MM.1S (cell line): ENCODE measurements at regions not wholly inside any gene's neighbourhood (a gene's known extent, or its start where the extent isn't known, plus 50 kb on each side); places are given as distances from the start of the nearest gene placed in this dataset.

ENCODE experiments used
- DNase-seq: peaks from one replicate; pipeline ENCODE4 v3.0.0-alpha.2; 2015
- H2AFZ ChIP-seq: fragments of 300-600 bp; sonication (generic); 2 replicates; pipeline ENCODE4 v1.6.0; 2016; ENCODE audit warnings: antibody characterized with exemption, low read length
- H3F3A ChIP-seq: fragments of 300-600 bp; sonication (generic); 2 replicates; pipeline ENCODE4 v1.6.1; 2016; ENCODE audit warnings: mild to moderate bottlenecking, antibody characterized with exemption, low read length, moderate library complexity, mixed read lengths; ENCODE audit not compliant: insufficient read depth
- H3K27ac ChIP-seq: fragments of 300-600 bp; sonication (generic); 2 replicates; pipeline ENCODE4 v1.5.1; 2016; ENCODE audit warnings: mild to moderate bottlenecking, low read length
- H3K27me3 ChIP-seq: fragments of 300-600 bp; sonication (generic); replicated peaks from 2 replicates; pipeline ENCODE4 v1.6.0; 2016; ENCODE audit warnings: low read length; ENCODE audit not compliant: insufficient read depth
- H3K36me3 ChIP-seq: fragments of 300-600 bp; sonication (generic); replicated peaks from 2 replicates; pipeline ENCODE4 v1.6.1; 2016; ENCODE audit warnings: mild to moderate bottlenecking, low read length, mixed read lengths; ENCODE audit not compliant: insufficient read depth
- H3K4me1 ChIP-seq: fragments of 300-600 bp; sonication (generic); 2 replicates; pipeline ENCODE4 v1.6.1; 2016; ENCODE audit warnings: low read length, mixed read lengths
- H3K4me2 ChIP-seq: fragments of 300-600 bp; sonication (generic); 2 replicates; pipeline ENCODE4 v1.6.0; 2016; ENCODE audit warnings: low read depth, low read length
- H3K4me3 ChIP-seq: fragments of 300-600 bp; sonication (generic); 2 replicates; pipeline ENCODE4 v1.5.1; 2016; ENCODE audit warnings: low read length, mixed read lengths
- H3K79me2 ChIP-seq: fragments of 300-600 bp; sonication (generic); 2 replicates; pipeline ENCODE4 v1.6.1; 2016; ENCODE audit warnings: mixed run types, low read length, mixed read lengths
- H3K9ac ChIP-seq: fragments of 300-600 bp; sonication (generic); 2 replicates; pipeline ENCODE4 v1.6.1; 2016; ENCODE audit warnings: low read length, mixed read lengths
- H3K9me2 ChIP-seq: fragments of 300-600 bp; sonication (generic); replicated peaks from 2 replicates; pipeline ENCODE4 v1.6.1; 2016; ENCODE audit warnings: mild to moderate bottlenecking, low read length, mixed read lengths; ENCODE audit not compliant: insufficient read depth
- H3K9me3 ChIP-seq: fragments of 300-600 bp; sonication (generic); replicated peaks from 2 replicates; pipeline ENCODE4 v1.6.1; 2016; ENCODE audit warnings: mild to moderate bottlenecking, low read length, mixed read lengths; ENCODE audit not compliant: insufficient read depth
- H4K20me1 ChIP-seq: fragments of 300-600 bp; sonication (generic); 2 replicates; pipeline ENCODE4 v1.6.1; 2016; ENCODE audit warnings: mild to moderate bottlenecking, low read length, moderate library complexity, mixed read lengths; ENCODE audit not compliant: insufficient read depth
- EZH2 ChIP-seq: fragments of 300-600 bp; sonication (generic); optimal IDR thresholded peaks from 2 replicates; pipeline ENCODE3; 2017; ENCODE audit warnings: low read depth, mild to moderate bottlenecking, antibody characterized with exemption, low read length, mixed read lengths
- EZH2phosphoT487 ChIP-seq: fragments of 300-600 bp; sonication (generic); IDR thresholded peaks from 2 replicates; pipeline ENCODE4 v1.6.1; 2018; ENCODE audit warnings: antibody characterized with exemption, low read length
- TF ChIP-seq, protein P1 (sequence below): fragments of 300-600 bp; sonication (generic); IDR thresholded peaks from 2 replicates; pipeline ENCODE4 v1.5.1; 2016; ENCODE audit warnings: antibody characterized with exemption, low read length, mixed read lengths

DNA sequence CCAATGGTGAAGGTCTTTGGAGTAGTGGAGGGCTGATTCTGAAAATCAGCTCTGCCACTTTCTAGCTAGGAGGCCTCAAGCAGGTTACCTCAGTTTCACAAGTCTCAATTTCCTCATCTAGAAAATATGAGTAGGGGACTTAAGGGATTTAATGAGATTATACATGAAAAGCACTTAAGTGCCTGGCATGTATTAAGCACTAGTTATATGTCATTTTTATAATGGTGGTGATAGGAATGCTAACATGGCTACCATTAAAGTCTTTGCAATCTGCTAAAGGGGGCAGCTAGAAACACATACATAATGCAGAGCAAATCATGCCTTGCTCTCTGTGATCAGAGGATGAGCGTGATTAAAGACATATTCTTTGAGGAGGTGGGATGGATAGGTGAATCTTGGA is 640.9 kb upstream of the ZEB2 start:
- H3K4me2 ChIP-seq, result no peak overlapping the region
- TF ChIP-seq EZH2phosphoT487, result no peak
- no peak for TF ChIP-seq EZH2
- TF ChIP-seq, protein P1, sequence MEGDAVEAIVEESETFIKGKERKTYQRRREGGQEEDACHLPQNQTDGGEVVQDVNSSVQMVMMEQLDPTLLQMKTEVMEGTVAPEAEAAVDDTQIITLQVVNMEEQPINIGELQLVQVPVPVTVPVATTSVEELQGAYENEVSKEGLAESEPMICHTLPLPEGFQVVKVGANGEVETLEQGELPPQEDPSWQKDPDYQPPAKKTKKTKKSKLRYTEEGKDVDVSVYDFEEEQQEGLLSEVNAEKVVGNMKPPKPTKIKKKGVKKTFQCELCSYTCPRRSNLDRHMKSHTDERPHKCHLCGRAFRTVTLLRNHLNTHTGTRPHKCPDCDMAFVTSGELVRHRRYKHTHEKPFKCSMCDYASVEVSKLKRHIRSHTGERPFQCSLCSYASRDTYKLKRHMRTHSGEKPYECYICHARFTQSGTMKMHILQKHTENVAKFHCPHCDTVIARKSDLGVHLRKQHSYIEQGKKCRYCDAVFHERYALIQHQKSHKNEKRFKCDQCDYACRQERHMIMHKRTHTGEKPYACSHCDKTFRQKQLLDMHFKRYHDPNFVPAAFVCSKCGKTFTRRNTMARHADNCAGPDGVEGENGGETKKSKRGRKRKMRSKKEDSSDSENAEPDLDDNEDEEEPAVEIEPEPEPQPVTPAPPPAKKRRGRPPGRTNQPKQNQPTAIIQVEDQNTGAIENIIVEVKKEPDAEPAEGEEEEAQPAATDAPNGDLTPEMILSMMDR, result no peak

GRCh38 chr2:145159676-145160075 is 639.8 kb upstream of the ZEB2 start:
- H3K27ac ChIP-seq, result no peak overlapping the region
- H3K4me3 ChIP-seq, result no peak overlapping the region
- no peaks in the 10 kb centered on the region for H3K79me2 ChIP-seq
- no peaks in the 10 kb centered on the region for H3K36me3 ChIP-seq
- H3K9me2 ChIP-seq, result no peaks in the 10 kb centered on the region
- H3K4me1 ChIP-seq, result no peaks in the 10 kb centered on the region
- no peak overlapping the region for H3K9ac ChIP-seq
- H4K20me1 ChIP-seq, result no peaks in the 10 kb centered on the region
- no peak overlapping the region for H2AFZ ChIP-seq
- no peak overlapping the region for H3K4me2 ChIP-seq
- no peaks in the 10 kb centered on the region for H3F3A ChIP-seq
- no peaks in the 10 kb centered on the region for H3K27me3 ChIP-seq
- TF ChIP-seq, protein P1, result no peak
- TF ChIP-seq EZH2phosphoT487, result no peak
- no peak for TF ChIP-seq EZH2
- no peak for DNase-seq
- no peaks in the 10 kb centered on the region for H3K9me3 ChIP-seq

More for the DNA sequence above, 640.9 kb upstream of the ZEB2 start:
- DNase-seq, result no peak
- Histone ChIP-seq H3K9ac (no peak overlapping the region), H2AFZ (no peak overlapping the region), H3K4me3 (no peak overlapping the region), H3K27me3 (no peaks in the 10 kb centered on the region), H3K9me3 (no peaks in the 10 kb centered on the region), H3F3A (no peaks in the 10 kb centered on the region), H3K4me1 (no peaks in the 10 kb centered on the region), H3K79me2 (no peaks in the 10 kb centered on the region), H3K27ac (no peak overlapping the region), H3K36me3 (no peaks in the 10 kb centered on the region), H4K20me1 (no peaks in the 10 kb centered on the region), H3K9me2 (no peaks in the 10 kb centered on the region)

DNA sequence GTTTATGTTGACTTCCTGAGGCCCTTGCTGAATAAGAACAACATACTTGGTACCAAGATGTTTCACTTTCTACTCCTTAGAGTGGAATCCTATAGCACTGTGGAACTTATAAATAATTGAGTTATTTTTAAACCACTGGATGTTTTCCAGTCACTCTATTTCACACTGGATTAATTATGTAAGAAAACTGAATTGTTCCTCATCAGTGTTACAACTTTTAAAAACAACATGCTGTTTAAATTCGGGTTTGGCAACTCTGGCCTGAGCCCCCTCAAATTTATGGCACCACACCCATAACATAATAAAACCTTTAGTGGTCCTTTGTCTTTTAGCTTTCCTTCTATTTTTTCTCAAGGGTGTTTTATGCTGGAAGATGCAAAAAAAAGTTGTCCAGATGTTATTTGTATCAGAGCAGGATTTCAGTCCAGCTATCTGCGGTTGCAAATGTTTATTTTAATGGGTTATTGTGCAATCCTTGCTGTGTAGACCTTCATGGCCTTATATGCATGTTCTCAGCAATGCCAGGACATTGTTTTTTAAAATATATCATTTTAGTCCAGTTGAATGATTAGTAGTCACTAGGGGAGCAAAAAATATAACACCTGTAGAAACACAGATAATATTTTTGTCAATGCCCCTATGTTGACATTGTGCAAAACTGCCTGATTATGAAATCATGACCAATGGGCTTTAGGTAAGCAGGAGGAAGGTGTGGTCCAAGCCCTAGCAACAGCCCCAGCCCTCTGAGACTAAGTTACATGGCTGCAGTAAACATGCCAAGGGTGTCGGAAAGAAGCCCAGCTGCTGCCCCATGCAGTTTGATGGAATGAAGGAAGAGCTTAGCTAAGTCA is 638.0 kb upstream of the ZEB2 start:
- TF ChIP-seq, protein P1, result no peak
- H3K4me3 ChIP-seq, result no peak overlapping the region
- no peak overlapping the region for H3K9ac ChIP-seq
- H3K27ac ChIP-seq, result no peak overlapping the region
- no peaks in the 10 kb centered on the region for H3K36me3 ChIP-seq
- no peaks in the 10 kb centered on the region for H3K4me1 ChIP-seq
- no peaks in the 10 kb centered on the region for H4K20me1 ChIP-seq
- H3K9me3 ChIP-seq, result no peaks in the 10 kb centered on the region
- no peaks in the 10 kb centered on the region for H3F3A ChIP-seq
- no peaks in the 10 kb centered on the region for H3K9me2 ChIP-seq
- no peaks in the 10 kb centered on the region for H3K27me3 ChIP-seq
- no peak overlapping the region for H3K4me2 ChIP-seq
- H3K79me2 ChIP-seq, result no peaks in the 10 kb centered on the region
- DNase-seq, result no peak
- H2AFZ ChIP-seq, result no peak overlapping the region
